HG03442 (cell line): ENCODE measurements at regions not wholly inside any gene's neighbourhood (a gene's known extent, or its start where the extent isn't known, plus 50 kb on each side); places are given as distances from the start of the nearest gene placed in this dataset.

Source experiments
- ATAC-seq: cut with Tn5 transposase; IDR thresholded peaks from one replicate; pipeline ENCODE4 v1.9.1; 2021; ENCODE audit warnings: mild to moderate bottlenecking, moderate library complexity; ENCODE audit not compliant: unreplicated experiment

DNA sequence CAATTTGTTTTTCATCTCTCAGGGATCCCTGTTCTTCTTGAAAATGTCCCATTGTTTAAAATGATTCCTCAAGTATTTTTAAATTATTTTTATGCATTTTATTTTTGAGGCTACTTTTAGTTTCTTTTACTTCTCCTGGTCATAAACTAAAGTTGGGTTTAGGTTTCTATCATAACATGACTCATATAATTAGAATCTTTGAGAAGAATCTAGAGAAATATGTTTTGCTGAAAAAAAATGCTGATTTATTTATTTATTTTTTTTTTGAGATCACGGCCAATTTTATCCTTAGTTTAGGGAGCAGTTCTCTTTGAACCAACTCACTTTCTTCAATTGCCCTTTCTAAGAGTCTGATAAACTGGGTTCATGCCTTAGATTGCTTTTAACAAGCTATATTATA lies 1157.1 kb downstream of the BCL11B start:
- no peak for ATAC-seq

DNA sequence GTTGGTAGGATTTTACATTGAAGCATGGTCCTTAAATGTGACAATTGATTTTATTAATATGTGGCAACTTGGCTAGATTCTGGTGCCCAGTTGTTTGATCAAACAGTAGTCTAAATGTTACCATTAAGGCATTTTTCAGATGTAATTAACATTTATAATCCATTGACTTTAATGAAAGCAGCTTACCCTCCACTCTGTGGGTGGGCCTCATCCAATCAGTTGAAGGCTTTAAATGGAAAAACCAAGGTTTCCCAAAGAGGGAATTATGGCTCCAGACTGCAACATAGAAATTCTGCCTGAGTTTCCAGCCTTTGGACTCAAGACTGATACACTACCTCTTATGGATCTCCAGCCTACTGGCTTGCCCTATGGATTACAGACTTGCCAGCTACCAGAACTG lies 1153.2 kb downstream of the BCL11B start:
- no peak for ATAC-seq

DNA sequence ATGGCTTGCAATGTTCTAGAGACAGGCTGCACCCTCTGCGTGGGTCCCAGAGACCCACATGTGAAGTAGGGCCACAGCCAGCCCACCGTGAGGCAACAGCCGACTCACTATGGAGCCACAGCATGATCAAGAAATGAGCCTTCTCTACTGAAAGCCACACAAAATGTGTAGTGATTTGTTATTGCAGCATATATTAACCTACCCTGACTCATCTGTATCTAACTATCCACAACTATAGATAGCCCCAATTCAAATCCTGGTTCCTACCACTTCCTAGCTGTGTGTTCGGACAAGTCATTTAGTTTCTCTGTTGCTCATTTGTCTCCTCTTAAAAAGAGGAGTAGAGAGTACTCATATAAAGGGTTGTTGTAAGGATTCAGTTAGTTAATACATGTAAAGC lies 1152.3 kb downstream of the BCL11B start:
- ATAC-seq, result no peak

DNA sequence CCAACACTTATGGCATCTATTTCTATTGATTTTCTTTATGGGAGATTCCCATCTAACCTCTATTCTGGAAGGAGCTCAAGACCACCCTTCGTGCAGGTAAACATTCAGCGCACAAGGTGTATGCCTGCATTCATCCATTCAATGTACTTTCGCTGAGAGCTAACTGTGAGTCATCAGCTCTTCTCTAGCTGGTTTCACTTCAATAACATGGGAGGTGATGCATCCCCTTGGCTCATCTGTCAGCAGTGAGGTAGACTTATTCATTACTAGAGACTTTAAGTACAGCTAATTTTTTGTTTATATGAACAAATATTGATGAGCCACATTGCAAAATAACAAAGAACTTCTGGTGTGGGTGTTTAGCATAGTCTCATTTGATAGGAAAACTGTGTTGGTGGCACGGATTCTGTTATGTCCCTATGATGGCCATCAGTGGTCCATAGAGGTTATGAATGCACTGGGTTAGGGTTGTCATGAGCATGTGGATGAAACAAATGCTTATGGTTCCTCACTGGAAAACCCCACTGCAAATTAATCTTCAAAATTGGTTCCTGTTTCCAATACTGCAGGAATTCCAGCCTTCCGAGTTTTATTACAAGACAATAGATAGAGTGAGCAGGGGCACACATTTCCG lies 1151.0 kb downstream of the BCL11B start:
- ATAC-seq, result no peak

DNA sequence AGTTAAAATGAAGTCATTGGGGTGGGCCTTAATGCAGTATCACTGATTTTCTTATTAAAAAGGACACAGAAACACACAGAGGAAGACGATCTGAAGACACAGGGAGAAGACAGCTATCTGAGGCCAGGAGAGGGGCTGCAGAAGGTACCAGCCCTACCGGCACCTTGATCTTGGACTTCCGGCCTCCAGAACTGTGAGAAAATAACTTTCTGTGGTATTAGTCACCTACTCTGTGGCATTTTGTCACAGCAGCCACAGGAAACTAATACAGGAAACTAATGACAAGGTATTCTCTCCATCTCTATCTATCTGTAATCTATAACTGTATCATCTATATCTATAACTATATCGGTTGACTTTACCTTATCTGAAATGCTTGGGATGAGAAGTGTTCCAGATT lies 1149.5 kb downstream of the BCL11B start:
- ATAC-seq, result no peak

DNA sequence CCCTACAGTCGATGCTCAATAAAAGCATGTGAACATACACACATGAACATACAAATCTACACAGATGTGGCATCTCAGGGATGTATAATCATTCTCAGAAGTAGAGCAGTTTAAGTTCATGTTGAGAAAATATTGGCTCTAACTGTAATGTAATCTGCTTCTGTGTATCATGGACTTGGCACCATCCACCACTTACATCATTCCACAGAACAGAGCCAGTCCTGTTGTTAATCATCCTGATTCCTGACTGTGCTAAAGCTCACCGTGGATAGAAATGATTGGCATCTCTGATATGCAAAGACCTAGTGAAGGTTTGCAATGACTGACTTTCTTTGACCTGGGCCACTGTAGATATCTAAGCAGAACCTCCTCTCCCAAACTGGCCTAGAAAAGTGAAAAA lies 1141.3 kb downstream of the BCL11B start:
- ATAC-seq, result no peak

DNA sequence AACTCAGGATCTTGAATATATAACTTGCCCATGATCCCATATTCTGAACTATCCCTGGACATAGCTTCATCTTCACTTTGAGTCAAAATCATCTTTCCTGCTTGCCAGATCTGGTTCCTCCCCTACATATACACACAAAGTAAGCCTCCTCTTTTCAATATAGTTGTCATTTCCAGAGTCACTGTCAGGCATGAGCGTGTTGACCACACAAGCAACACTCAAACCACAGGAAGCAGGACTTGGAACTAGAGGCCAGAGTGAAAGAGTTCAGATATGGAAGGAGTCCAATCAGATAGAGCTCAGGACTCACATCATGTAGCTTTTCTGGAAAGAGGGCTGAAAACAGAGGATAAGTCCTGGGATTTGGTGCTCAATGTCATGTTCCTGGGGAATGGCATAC lies 1140.6 kb downstream of the BCL11B start:
- no peak for ATAC-seq

DNA sequence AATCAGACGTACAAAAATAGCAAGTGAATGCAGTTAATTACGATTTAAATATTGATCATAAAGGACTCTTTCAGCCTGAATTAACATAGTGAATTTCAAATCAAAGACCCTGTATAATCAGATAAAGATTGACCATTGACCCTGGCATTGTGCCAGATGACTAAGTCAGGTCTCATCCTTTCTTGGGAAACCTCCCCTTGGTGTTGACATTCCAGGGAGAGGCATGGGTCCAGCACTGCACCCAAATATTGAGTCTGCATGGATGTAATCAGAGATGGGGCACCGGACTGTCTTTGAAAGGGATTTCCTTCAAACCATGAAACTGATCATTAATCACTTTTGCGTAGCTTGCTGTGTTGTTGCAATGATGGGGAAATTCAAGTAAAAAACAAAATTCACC lies 1138.2 kb downstream of the BCL11B start:
- ATAC-seq, result no peak

DNA sequence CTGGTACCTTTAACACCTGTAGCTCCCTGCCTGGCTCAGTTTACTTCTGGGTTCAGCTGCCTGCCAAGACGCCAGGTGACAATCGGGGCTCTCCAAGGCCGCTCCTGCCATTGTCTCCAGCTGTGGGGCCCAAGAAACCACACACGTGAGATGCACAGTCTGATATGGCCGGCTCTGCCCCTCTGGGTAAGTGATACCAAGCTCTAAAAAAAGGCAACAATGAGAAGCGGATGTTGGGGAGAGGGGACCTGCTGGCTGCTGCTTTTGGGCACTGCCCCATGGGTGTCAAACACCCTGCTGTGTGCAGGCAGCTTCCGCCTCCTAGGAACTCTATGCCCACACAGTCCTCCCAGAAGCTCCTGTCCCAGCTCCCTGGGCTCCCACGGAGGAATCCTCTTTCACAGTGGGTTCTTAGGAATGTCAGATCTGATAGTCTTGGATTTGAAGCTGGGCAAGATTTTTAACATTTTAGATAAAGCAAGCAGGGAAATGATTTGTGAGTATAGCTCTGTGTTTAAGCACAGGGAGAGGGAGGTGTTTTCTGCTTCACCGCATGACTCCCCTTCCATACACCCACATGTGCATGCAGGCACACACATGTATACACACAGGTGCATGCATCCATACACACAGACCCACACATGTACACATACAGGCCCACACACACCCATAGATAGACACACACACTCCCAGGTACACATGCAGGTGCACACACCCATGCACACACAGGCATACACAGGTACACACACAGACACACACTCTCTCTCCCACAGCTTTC lies 1135.8 kb downstream of the BCL11B start:
- no peak for ATAC-seq

DNA sequence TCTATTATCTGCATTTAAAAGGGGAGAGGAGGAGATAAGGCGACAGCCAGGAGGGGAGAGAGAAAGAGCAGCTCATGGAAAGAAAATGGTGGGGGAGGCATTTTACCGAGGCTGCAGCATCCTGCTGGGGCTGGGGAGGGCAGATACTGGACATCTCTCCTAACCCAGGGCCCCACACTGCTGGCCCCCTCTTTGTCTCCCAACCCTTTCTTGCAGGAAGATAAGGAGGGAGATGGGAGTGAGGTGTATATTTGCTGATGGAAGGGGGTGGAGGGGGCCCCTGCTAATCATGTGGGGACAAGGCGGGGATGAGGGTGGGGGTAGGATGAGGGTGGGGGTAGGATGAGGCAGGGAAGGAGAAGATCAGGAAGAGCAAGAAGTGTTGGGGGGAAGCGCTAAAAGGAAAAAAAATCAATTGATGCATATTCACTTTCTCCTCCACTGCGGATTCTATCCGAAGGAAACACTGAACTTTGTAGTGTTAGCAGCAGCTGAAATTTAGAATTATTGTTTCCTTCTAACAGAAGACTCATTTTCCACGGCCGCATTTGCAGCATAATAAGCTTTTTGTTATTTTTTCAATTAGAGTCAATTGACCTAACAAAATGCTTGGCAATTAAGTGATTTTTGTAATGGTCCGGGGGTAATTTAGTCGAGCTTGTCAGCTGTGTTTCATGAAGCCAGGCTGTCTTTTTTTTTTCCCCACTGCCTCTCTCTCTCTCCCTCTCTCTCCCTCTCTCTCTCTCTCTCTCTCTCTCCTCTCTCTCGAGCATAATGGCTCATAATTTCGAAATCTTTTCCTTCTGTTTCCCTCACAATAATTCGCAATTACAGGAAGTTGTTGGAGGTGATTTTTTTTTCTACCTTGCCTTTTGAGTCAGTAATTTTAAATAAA lies 1134.6 kb downstream of the BCL11B start:
- ATAC-seq, result no peak

DNA sequence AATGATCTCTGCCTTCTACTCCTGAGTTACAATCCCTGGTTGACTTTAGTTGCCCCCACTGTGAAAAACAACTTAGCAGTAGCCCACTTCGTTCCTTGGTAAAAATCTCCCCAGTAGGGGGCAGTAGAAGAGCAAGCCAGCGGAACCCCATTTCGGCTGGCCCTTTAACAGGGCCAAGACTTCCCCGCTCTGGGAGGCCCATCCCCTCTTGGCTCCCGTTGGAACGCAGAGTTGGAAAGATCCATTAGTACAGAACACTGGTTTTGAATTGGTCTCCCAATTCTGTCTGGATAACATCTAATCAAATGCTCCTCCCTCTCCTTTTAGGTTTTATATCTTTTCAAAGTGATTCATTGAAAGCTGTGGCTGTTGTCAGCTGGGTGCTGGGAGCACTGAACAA lies 1133.3 kb downstream of the BCL11B start:
- no peak for ATAC-seq

DNA sequence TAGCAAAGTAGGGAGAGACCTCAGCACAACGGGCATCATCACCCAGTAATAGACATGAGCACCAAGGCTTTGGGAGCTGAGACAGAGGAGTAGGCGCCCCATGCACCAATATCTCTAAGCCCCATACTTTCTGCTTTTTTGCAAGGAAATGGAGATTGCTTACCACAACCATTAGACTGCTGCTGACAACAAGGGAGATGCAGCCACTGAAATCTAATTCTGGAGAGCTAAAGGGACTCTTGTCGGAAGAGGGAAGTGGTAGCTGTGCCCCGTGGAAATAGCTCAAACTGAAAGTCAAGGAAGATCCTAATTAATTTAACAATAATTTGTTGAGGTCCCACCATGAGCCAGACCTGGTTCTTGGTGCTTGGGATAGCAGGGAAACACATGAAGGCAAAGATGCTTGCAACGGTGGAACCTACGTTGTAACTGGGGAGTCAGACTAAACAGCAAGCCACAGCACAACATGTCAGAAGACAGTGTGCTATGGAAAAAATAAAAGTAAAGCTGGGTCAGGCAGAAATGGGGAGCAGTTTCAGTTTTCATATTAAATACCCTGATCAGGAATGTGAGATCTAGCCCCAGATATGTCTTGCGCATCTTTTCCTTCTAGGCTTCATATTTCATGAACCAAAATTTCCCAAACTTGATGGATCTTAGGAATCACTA lies 1131.0 kb downstream of the BCL11B start:
- ATAC-seq, result no peak

DNA sequence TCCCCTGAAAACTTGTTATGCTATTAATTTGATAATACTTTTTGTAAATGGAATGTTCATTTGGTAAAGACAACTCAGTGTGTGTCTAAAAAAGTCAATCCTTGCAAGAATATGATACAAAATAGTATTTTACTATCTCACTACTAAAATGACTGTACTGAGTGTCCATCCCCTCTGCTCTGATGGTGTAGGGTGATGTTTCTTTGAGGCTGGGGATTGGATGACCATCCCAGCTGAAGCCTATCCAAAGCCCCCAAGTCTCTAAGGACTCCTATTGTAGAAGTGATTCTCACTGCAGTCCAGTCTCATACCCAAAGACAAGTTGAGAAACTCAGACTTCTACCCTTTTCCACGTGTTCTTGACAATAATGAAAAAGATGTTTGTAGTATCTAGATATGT lies 1128.4 kb downstream of the BCL11B start:
- ATAC-seq, result no peak

DNA sequence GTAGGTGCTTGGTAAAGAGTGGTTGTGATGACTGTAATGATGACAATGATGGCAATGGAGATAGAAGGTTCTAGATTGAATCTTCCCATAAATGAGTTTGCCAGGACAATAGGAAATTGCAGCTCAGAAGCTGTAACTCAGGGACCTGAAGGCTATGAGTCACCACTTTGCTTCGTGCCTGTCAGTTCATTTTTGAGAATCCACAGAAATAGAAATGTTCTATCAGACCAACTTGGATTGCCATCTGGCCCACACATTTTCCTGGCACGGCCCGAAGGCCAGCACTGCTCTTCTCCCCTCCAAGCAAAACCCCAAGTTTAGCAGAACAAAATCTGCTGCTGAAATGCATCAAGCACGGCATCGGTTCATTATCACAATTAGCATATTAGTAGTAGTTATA lies 1127.0 kb downstream of the BCL11B start:
- no peak for ATAC-seq

DNA sequence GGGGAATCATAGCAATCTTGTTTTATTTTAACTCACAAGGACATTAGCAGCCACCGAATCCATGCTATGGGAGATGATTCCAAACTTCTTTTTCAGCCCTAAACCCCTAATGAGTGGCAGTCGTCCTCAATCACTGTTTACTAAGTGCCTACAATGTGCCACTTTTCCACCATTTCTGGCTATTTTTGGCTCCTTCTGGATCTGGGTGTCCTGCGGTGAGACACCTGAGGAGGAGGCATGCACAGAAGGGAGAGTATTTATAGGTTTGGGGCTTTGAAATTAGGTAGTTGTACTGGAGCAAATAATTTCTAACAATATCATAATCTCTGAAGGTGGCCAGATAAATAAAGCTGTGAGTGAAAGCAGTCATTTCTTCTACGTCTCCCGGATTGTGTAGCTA lies 1125.6 kb downstream of the BCL11B start:
- no peak for ATAC-seq

DNA sequence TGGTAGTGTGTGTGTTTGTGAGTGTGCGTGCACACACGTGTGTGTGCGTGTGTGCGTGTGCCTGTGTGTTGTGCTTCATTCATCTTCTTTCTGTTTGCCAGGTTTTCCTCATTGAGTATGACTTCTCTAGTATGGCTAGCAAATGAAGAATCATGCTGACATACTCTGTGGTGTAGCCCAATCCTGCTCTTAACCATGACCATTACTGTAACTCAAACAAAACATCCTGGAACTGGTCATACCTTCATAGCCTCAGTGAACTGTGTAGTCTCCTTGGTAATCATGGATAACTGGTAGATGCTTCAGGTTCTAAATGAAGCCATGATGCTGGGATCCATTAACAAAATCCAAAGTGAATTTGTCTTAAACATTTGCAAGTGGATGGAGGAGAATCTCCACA lies 1117.7 kb downstream of the BCL11B start:
- ATAC-seq, result no peak

DNA sequence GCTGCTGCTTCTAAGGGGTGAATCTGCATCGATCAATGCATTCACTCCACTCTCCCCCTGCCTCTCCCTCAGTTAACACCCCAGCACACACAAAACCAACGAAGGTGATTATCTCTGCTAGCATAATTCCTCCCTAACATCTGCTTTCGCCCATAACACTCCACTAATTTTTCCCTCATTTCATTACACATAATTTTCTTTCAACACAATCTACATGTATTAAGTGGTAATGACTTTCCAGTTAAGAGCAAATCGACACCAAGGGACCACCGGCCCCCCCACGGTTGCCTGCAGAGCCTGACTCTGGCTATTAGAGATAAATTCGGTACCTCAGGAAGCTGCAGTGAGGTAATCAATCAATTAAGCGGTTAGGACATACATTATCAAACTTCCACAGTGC lies 1115.6 kb downstream of the BCL11B start:
- no peak for ATAC-seq

DNA sequence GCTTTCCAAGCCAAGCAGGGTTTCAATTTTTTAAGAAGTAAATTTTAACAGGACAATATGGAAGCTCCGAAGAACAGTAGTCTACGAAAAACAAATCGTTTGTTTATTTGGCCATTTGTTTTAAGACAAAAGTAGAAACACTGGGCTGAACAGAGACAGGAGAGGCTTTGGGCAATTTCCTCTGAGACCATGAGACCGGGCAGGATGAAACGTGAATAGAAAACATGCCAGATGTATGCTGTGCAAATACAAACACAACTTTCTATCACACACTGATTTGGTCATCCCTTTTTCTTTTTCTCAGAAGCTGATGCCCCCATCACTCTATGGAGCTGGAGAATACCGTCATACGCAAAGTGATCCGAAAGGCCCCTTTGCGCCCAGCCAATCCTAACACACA lies 1111.1 kb downstream of the BCL11B start:
- ATAC-seq, result no peak

DNA sequence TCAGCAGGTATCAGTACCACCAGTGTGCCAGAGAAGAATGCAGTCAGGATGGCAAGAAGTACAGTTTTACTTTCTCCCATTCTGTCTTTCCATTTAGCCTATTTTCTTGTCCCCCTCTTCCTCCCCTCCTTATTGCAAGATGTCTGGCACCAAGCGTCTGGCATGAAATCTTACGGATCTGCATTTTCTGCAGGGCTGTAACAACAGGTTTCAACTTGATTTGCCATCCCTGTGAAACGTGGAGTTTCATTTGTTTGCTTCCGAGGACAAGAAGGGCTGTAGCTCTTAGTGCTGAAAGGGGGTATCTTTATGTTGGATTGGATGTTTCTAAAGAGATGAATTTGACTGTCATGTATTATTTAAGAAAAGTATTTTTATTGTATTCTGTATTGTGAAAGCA lies 1110.6 kb downstream of the BCL11B start:
- ATAC-seq, result no peak

DNA sequence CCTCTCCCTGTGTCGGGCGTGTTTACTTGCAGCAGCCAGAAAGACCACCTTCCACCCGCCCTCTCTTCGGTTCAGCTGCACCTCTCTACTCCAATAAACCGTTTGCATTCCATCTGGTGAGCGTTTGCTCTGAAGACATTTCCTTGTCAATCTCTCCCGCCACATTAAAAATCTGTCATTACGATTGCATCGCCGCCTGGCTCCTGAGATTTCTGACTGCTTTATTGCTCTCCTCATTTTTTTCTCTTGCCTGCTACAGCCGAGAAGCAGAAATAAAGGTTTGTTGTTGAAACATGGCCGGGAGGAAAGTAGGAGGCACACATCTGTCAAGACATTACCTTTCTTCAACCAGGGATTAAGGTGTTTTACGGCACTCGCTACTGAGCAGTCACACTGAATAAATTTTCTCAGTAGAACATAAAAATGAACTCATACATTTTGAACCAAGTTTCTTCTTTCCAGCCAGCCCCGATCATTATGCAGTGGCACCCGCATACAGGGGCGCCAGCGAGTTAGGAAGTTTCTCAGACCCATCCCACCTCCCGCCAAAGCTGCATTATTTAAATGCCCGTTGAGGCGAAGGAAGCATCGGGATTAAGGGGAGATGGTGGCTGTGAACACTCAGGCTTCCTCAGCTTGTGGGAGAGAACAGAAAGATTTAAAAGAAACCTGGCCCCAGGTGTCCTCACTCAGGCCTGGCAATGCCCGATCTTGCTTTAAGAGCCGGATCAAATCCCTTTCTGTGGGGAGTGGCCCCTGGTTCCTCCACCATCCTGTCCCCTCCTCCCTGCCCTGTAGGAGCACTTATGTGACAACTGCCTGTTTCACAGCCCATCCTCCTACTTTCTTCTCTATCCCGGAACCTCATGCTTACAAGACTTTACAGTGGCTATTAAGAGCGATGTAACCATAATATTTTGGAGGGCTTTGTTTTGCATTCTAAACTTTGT lies 1108.9 kb downstream of the BCL11B start:
- ATAC-seq, result no peak
